Muscle of back (tissue), 3 donors: ENCODE measurements at regions not wholly inside any gene's neighbourhood (a gene's known extent, or its start where the extent isn't known, plus 50 kb on each side); places are given as distances from the start of the nearest gene placed in this dataset.

ENCODE experiments used
- DNase-seq, 3 donors: peaks; one replicate each; pipeline versions ENCODE4 v3.0.0 to v3.0.0-alpha.2; 2013

DNA sequence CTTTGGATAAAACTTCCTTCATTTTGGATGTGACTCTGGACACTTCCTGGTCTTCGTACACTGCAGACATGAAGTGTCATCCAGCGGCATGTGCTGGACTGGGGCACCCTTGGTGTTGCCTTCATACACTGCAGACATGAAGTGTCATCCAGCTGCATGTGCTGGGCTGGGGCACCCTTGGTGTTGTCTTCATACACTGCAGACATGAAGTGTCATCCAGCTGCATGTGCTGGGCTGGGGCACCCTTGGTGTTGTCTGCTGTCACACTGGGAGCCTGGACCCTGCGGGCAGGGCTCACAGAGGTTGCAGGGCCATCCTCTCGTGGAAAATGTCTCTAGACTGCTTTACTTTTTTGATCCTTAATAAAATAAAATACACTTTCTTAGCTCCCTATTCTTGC lies 771.4 kb downstream of the BRD1 start:
- no peak for DNase-seq

- DNase-seq: no peak
These were observed 772.3 kb downstream of the BRD1 start for GRCh38 chr22:49055406-49055805.

DNA sequence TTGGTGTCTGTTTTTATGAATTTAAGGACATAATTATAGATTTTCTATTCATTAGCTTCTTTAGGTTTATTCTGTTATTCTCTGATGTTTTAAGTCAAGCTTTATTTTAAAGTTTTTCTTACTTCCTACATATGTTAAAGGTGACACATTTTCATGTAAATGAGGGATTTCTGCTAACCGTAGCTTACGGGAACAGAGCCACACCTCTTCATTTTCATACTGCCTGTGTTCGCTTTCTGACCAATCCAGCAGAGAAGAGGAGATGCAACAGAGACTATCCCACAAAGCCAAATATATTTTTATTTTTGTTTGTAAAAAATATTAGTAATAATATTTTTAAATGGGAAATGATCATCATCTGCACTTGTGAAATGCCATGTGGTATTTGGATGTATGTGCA lies 774.1 kb downstream of the BRD1 start:
- DNase-seq: no peak

DNA sequence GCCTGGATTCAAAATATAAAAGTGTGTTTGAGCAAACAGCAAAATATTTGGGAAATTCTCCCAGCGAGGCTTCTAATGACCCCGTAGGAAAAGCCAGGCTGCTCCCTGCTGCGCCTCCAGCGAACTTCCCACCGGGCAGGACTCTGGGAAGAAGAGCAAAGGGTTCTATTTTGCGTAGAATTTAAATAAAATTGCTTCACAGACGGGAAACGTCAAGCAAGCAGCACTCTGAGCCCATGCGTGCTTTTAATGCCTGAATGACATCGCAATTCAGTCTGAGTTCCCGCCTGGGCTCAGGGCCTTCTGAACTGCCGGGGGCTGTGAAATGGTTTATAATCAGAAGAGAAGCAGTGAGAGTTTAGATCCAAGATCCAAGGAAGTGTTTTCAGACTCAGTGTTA lies 775.1 kb downstream of the BRD1 start:
- no peak for DNase-seq

GRCh38 chr22:49052023-49052538 lies 775.6 kb downstream of the BRD1 start:
- DNase-seq: peak in 1 of 3 donors; percentile 26

DNA sequence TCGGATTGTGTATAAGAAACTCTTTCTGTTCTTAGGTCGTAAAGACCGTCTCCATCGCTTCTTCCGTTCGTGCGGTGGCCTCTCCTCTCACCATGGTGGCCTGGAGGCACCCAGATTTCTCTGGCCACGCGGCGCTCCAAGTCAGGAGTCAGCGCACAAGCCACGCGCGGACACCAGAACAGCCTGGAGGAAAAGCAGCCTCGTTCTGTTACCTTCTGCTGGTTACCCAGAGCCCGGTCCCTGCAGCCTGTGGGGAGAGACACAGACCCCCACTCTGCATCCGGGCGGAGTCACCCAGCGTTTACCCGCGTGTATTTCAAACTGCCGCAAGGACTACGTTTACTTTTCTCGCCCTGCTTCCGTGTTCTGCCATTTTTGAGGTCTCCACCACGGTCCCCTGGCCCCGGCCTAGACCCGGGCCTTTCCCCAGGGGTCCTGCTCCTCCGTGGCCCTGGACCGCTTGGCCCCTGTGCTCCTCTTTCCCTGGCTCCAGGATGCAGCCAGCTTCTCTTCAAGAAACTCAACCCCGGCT lies 776.1 kb downstream of the BRD1 start:
- no peak for DNase-seq

DNA sequence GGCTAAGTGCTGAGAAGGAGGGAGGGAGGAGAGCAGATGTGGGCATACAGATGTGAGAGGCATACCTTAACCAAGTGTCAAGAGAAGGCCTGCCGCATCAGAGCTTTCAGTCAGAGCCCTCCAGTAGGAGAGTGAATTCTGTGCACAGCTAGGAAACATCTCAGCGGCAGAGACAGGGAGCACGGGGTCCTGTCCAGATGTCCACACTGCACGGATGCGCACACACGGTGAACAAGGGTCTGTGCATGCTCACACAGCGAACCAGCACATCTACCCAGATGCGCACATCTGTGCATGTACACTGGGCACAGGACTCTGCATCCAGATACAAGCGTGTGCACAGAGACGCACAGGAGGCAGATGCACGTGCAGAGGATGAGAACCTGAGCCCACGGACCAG lies 778.0 kb downstream of the BRD1 start:
- no peak for DNase-seq

- no peak for DNase-seq
These were observed 779.1 kb downstream of the BRD1 start for GRCh38 chr22:49048591-49048990.

GRCh38 chr22:49047447-49047846 lies 780.2 kb downstream of the BRD1 start:
- DNase-seq: no peak

DNA sequence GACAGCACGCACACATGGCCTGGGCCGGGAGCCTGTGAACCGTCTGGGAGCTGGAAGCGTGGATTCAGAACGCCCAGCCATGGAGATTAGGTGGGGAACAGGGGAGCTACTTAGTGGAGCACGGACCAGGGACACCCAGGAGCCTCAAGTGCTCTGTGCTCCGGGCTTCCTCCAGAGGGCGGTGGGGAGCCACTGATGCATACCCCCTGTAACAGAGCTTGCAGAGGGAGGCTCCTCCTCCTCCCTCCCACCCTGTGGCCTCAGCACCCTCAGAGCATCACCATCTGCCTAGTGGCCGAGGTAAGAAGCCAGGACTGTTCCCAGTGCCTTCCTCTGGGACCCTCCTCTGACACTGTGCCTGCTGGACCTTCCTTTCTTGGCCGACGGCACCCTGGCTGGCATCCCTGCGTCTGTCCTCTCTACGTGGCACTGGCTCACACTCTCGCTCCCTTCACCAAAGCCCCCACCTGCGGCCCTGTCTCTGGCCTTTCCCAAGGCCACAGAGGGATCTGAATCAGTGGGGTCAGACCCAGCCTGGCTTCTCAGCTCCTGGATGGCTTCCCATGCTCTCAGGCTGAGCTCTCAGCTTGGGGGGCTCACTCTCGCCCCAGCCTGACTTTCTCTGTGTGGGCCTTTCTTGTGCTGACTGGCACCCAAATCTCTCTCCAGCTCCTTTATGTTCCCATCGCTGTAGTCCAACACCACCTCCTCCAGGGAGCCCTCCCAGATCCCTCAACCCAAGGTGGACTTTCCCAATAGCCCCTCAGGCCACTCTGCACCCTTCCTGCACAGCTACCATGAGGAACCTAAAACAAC lies 780.9 kb downstream of the BRD1 start:
- DNase-seq: peak in 2 of 3 donors; percentile 22 to 49

GRCh38 chr22:49046000-49046545 lies 781.6 kb downstream of the BRD1 start:
- no peak for DNase-seq

GRCh38 chr22:49045276-49045675 lies 782.4 kb downstream of the BRD1 start:
- no peak for DNase-seq

DNA sequence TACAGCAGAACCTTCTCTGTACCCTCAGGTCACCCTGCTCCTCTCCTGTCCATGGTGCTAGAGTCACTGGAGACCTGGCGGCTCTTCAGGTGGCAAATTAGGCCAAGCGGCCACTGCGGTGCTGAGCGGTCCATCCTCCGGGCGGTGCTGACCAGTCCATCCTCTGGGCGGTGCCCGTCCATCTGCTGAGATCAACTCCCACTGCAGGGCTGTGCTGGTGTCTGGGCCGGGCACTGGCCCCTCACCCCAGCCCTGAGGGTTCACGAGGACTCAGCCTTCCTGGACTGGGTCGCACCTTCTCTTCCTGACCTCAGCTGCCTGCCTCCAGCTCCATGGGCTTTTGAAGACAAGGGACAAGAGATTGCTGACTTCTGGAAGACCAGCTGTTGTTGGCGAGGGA lies 782.9 kb downstream of the BRD1 start:
- DNase-seq: no peak

GRCh38 chr22:49044091-49044490 lies 783.6 kb downstream of the BRD1 start:
- no peak for DNase-seq

DNA sequence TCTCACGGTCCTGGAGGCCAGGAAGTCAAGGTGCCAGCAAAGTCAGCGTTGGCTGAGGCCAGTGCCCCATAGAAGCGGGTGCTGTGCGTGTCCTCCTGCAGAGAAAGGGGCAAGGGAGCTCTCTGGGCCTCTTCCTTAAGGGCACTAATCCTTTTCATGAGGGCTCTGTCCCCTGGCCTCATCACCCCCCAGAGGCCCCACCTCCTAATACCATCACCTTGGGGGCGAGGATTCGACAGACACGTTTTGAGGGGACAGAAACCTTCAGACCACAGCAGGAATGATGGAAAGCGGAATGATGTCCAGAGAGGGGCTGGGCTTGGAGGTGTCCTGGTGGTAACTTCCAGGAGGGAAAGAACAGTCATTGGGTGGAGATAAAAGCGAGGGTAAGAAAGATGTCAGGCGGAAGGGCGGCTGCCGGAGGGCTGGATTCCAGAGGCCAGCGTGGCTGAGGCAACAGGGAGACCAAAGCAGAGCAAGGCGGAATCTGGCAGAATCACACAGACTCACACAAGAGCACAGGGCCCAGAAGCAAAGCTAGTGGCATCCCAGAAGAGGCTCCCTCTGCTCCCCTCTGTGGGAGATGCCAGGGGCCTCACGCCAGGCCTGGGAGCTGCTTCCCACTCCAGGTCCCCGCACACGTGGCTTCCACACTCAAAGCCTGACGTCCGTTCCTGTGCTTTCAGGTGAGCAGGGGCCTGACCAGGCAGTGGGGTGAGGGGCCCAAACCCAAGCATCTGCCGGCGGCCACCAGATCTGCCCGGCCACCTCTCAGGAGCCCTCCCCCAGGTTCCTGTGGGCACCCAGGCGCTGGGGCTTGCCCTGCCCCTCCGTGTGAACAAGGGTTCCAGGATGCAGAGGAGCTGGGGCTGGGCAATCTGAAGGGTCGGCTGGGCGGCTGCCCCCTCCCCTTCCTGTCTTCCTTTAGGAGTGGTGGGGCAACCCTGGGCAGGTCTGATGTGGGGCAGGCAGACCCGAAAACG lies 784.5 kb downstream of the BRD1 start:
- no peak for DNase-seq

- no peak for DNase-seq
These were observed 785.6 kb downstream of the BRD1 start for GRCh38 chr22:49042066-49042465.

GRCh38 chr22:49040754-49041467 lies 786.8 kb downstream of the BRD1 start:
- DNase-seq: no peak

GRCh38 chr22:49040111-49040510 lies 787.6 kb downstream of the BRD1 start:
- DNase-seq: no peak

- no peak for DNase-seq
These were observed 788.0 kb downstream of the BRD1 start for GRCh38 chr22:49039625-49040024.

GRCh38 chr22:49037701-49038245 lies 789.9 kb downstream of the BRD1 start:
- no peak for DNase-seq

DNA sequence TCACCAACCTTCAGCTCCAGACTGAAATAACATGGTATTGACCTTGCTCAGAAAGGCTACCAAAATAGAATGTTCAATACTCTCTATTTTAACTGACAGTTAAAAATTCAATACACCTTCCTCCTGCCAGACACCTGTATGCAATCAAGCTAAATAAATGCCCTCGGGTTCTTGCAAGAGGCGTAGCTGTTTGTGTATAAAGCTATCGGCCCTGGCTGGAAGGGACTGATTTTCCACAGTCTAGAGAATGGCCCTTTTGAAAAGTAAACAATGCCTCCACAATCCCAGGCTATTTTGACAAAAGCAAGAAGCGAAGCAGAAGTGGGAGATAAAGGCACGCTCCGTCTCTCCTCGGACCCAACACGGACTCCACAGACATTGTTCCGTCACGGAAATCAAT lies 791.2 kb downstream of the BRD1 start:
- DNase-seq: no peak
